ENCODE measurements at regions not wholly inside any gene's neighbourhood (a gene's known extent, or its start where the extent isn't known, plus 50 kb on each side); places are given as distances from the start of the nearest gene placed in this dataset.
"Not testable (repeated sequence)": the region's sequence is repeated elsewhere in the genome, so short reads cannot be mapped to it uniquely, and the experiment has no call there.

DNA sequence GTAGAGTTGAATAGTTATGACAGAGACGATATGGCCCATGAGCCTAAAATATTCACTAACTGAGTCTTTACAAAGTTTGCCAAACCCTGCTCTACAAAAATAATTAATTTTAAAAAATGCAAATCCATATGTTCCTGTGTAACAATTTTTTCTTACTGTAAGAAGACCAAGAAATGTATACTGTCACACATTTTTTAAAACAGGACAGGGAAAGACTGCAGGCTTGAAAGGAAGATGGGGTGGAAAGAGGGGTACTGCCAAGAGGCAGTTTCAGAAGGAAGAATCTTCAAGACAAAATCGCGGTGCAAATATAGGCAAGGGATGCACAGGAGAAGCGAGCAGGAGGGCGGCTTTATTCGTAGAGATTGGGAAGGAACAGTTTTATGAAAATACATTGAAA lies 115.7 kb upstream of the KLHL1 start:
- no peak for DNase-seq

DNA sequence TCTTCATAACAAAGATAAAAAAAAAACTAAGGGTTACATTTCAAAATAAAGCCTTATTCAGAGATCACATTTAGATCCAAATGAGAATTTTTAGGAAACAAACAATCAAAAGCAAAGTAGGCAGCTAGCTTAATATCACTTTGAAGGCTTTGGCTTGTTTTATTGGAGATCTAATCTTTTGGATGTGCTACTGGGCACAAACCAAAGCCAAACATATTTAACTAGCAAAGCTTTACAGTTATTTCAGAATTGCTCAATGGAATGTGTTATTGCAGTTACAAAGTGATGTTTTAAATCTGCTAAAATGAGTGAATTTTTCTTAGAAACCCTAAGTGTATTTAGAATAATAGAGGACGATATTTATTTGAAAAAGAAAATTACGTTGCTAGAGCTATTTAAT lies 114.7 kb upstream of the KLHL1 start:
- no peak for DNase-seq

DNA sequence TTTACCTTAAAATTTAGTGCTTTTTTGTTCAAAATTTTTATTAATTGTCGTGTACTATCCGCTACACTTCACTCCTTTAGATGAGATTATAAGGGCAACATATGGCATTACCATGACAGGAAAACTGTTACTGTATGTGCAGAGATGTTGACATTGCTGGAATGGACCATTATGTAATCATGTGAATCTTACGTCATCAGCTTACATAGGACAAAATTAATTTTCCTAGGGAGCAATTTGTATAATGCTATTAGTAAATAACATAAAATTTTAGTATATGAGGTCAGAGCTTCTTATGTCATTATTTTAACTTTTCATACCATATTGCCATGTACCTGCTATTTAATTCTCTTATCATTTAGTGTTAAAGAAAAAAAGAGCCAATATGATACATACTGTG lies 110.4 kb upstream of the KLHL1 start:
- no peak for DNase-seq

DNA sequence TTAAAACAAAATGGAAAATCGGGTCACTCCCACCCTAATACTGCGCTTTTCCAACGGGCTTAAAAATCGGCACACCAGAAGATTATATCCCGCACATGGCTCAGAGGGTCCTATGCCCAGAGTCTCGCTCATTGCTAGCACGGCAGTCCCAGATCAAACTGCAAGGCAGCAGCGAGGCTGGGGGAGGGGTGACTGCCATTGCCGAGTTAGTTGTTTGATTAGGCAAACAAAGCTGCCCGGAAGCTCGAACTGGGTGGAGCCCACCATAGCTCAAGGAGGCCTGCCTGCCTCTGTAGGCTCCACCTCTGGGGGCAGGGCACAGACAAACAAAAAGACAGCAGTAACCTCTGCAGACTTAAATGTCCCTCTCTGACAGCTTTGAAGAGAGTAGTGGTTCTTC lies 100.7 kb upstream of the KLHL1 start:
- DNase-seq = not testable (repeated sequence)

DNA sequence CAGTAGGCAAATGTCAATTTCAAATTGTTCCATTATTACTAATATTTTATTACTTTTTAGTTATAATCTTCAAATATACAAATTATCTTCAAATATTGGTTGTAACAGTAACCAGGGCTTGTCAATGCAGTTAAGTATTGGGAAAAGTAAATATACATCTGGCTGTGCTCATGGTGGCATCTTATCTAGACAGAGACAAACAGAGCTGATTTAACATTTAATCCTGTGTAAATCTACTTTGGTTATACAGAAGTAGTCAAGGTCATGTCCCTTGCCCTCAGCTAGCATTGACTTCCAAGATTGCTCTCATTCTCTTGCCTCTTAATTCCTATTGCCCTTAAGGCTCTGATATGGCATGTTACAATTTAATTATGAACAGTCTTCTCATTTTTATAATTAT lies 98.4 kb upstream of the KLHL1 start:
- DNase-seq = no peak

DNA sequence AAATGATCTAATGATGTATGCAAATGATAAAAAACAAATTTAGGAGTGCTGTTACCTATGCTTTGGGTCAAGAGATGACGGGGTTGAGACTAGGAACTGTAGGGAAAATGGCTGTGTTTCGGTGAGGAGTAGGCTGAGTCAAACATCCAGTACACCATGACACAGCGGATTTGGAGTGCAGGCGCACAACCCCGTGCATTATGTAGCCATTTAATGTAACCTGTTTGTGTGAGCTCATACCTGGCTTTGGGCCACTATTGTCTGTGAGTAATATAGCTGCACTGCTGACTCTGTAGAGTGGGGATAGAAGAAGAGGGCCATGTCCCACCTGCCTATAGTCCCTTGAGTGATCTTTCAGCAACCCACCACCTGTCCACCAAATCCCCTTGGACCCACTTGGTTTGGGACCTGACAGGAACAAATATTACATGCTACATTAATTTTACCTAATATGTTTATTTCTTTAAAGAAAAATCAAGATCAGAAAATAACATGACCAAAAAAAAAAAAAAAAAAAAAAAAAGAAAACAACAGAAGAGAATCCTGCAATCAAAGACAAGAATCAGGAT lies 95.5 kb upstream of the KLHL1 start:
- no peak for DNase-seq

DNA sequence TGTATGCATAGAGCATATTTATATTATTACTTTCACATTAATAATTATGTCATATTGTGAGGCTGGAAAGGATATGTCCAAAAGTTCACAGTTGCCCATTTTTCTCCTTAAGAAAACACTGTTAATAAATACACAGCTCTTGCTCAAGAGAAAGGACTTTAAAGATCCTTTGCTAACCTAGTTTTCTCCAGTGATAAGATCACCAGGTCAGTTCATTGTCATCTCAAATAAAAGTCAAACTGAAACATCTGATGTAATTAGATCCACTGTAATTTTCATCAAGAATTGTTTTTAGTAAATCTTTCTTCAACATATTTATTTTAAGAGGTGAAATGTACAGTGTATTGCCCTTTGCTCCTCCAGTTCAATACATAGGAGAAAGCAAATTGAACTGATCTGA lies 82.8 kb upstream of the KLHL1 start:
- DNase-seq = no peak

DNA sequence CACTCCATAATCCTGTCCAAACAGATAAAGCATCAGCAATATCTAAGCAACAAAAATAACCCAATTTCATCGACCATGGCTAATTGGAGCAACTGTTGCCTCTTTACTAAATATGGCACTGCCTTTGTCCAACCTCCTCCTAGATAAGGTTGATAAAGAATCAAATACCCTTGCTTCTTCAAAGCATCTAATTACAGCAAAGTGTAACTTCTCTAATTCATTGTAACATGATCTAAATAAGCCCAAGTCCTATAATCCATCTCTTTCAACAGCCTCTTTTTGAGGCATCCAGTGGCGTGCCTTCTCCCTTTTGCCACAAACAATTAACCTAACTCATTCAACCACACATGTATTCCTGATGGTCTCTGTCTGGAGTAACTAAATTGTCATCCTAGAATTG lies 81.7 kb upstream of the KLHL1 start:
- no peak for DNase-seq

DNA sequence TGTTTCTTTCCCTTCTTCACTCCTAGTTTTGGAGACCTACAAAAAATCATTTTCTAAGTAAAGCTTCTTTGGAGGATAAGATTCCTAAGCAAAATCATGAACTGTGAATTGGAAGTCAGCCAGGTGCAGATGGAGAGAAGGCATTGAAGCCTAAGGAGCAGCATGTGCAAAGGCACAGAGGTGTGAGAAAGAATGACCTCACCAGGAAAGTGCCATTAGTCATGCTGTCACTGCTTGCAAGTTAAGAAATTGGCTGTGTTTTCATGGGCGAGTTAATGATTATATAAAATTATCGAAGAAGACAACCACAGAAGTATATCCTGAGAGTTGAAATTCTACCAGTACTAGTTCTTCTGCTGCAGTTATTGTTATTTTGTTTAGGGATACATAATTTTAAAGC lies 80.3 kb upstream of the KLHL1 start:
- DNase-seq = peak in 1 of 2 experiments; percentile 16

DNA sequence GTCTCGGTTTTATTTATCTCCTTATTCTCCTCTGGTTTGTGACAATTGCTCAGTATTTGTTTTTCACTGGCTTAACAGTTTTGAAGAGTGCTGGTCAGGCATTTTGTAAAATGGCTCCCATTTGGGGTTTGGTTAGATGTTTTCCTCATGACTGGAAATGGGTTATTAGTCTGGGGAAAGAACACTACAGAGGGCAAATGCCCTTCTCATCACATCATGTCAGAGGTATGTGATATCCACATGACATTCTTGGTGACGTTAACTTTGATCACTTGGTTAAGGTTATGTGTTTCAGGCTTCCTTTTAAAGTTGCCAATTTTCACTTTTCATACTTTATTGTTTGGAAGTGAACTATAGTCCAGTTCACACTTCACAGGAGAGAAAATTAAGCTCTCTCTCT lies 74.8 kb upstream of the KLHL1 start:
- DNase-seq = no peak

All from NCI-H446 (cell line).